ENCODE measurements at regions not wholly inside any gene's neighbourhood (a gene's known extent, or its start where the extent isn't known, plus 50 kb on each side); places are given as distances from the start of the nearest gene placed in this dataset.

GRCh38 chr12:17579205-17580026 lies 510.6 kb downstream of the RERGL start:
- H3K36me3 ChIP-seq (ENCODE audit: control insufficient read depth, insufficient read depth, low read length) = no peaks in the 10 kb centered on the region
- ATAC-seq (no peak), DNase-seq (ENCODE audit: extremely low read depth in 1 of 4, low spot score in 3 of 4) (no peak), FAIRE-seq (no peak)
- H3K4me3 ChIP-seq = no peak overlapping the region
- no peaks in the 10 kb centered on the region for H4K20me1 ChIP-seq (replicated peaks; ENCODE audit: control insufficient read depth, insufficient read depth, low read length)
- H2AFZ ChIP-seq (ENCODE audit: low read depth, low read length) = no peak overlapping the region
- H3K9me3 ChIP-seq (replicated peaks; ENCODE audit: control insufficient read depth, insufficient read depth, low read depth, low read length) = no peaks in the 10 kb centered on the region
- no peak overlapping the region for H3K27ac ChIP-seq (ENCODE audit: extremely low read depth, low read depth, low read length)
- no peaks in the 10 kb centered on the region for H3K9me1 ChIP-seq (ENCODE audit: control insufficient read depth, insufficient read depth, low read length)
- intact Hi-C loops (cut with micrococcal nuclease) (no loop called here), in situ Hi-C loops (cut with MboI) (no loop called here)
- ChIA-PET CTCF (ENCODE audit: low intra/inter-chr PET ratio) (no interaction called here), POLR2A (no interaction called here)
- 1% methylated on average over 5 of the region's 6 CpGs for WGBS (ENCODE audit: insufficient coverage, low coverage, missing lambda C conversion rate)
- H3K79me2 ChIP-seq (ENCODE audit: control insufficient read depth, insufficient read depth, low read length) = no peaks in the 10 kb centered on the region
- H3K4me2 ChIP-seq (ENCODE audit: insufficient read depth, low read length) = no peak overlapping the region
- no peak overlapping the region for H3K9ac ChIP-seq (ENCODE audit: insufficient read depth in 1 of 2, low read depth in 2 of 2, low read length in 2 of 2)
- TF ChIP-seq DMBX1 (CRISPR knock-in tag; IDR thresholded peaks at IDR 0.05; ENCODE audit: borderline replicate concordance) = no peak
- no peak for TF ChIP-seq HDAC1 (IDR thresholded peaks at IDR 0.05)
- no peak for TF ChIP-seq CXXC5 (CRISPR knock-in tag; IDR thresholded peaks at IDR 0.05)
- no peak for TF ChIP-seq DNMT1 (IDR thresholded peaks at IDR 0.05)
- no peak for TF ChIP-seq ATF1 (CRISPR knock-in tag; IDR thresholded peaks at IDR 0.05)
- no peak for TF ChIP-seq ATF1 (tag; IDR thresholded peaks at IDR 0.05)
- no peaks in the 10 kb centered on the region for H3K4me1 ChIP-seq (replicated peaks in 1 of 2; ENCODE audit: control insufficient read depth in 2 of 2, insufficient read depth in 2 of 2, low read length in 2 of 2)
- BruUV-seq (replicated peaks) = no TSS peak
- no peaks in the 10 kb centered on the region for H3K27me3 ChIP-seq (ENCODE audit: control insufficient read depth in 2 of 2, insufficient read depth in 2 of 2, low read length in 2 of 2)

- POLR2A ChIA-PET = no interaction called here
- no peak overlapping the region for H3K4me2 ChIP-seq (ENCODE audit: insufficient read depth, low read length)
- intact Hi-C loops (cut with micrococcal nuclease) = no loop called here
- CTCF ChIA-PET (ENCODE audit: low intra/inter-chr PET ratio) = no interaction called here
- no peak overlapping the region for H2AFZ ChIP-seq (ENCODE audit: low read depth, low read length)
- no peak overlapping the region for H3K27ac ChIP-seq (ENCODE audit: extremely low read depth, low read depth, low read length)
- no peak for TF ChIP-seq NCOA6 (IDR thresholded peaks at IDR 0.05)
- TF ChIP-seq TFE3 (CRISPR knock-in tag; IDR thresholded peaks at IDR 0.05) = no peak
- no peaks in the 10 kb centered on the region for H3K27me3 ChIP-seq (ENCODE audit: control insufficient read depth in 2 of 2, insufficient read depth in 2 of 2, low read length in 2 of 2)
- WGBS (ENCODE audit: insufficient coverage, low coverage, missing lambda C conversion rate) = 0% methylated on average over 3 of the region's 5 CpGs
- H3K79me2 ChIP-seq (ENCODE audit: control insufficient read depth, insufficient read depth, low read length) = no peaks in the 10 kb centered on the region
- no peak overlapping the region for H3K4me3 ChIP-seq
- H3K9me3 ChIP-seq (replicated peaks; ENCODE audit: control insufficient read depth, insufficient read depth, low read depth, low read length) = no peaks in the 10 kb centered on the region
- DNase-seq (ENCODE audit: extremely low read depth in 1 of 4, low spot score in 3 of 4) = no peak
- in situ Hi-C loops (cut with MboI) = no loop called here
- no peaks in the 10 kb centered on the region for H3K36me3 ChIP-seq (ENCODE audit: control insufficient read depth, insufficient read depth, low read length)
- no peak for FAIRE-seq
- H4K20me1 ChIP-seq (replicated peaks; ENCODE audit: control insufficient read depth, insufficient read depth, low read length) = no peaks in the 10 kb centered on the region
- H3K9ac ChIP-seq (ENCODE audit: insufficient read depth in 1 of 2, low read depth in 2 of 2, low read length in 2 of 2) = no peak overlapping the region
- no TSS peak for BruUV-seq (replicated peaks)
- no peak for ATAC-seq
- H3K4me1 ChIP-seq (replicated peaks in 1 of 2; ENCODE audit: control insufficient read depth in 2 of 2, insufficient read depth in 2 of 2, low read length in 2 of 2) = no peaks in the 10 kb centered on the region
- H3K9me1 ChIP-seq (ENCODE audit: control insufficient read depth, insufficient read depth, low read length) = no peaks in the 10 kb centered on the region
Observed at GRCh38 chr12:17577405-17577804, 512.6 kb downstream of the RERGL start.

Measured in K562 (cell line).